Mammary epithelial cell (primary cell): ENCODE measurements at regions not wholly inside any gene's neighbourhood (a gene's known extent, or its start where the extent isn't known, plus 50 kb on each side); places are given as distances from the start of the nearest gene placed in this dataset.

Experiments used
- EZH2 ChIP-seq: IDR thresholded peaks from 2 replicates; pipeline ENCODE4 v1.6.1; 2012; ENCODE audit warnings: low read length, inconsistent platforms, borderline replicate concordance
- TF ChIP-seq, protein P1 (sequence below), 2 donors: IDR thresholded peaks in 1 of 2; conservative IDR thresholded peaks in 1 of 2; 2 replicates each; pipeline ENCODE4 v1.5.1; 2011 to 2012; ENCODE audit warnings: inconsistent platforms in 2 of 2, low read length in 2 of 2, mild to moderate bottlenecking in 2 of 2, control low read depth in 1 of 2, low read depth in 1 of 2; ENCODE audit not compliant: insufficient read depth in 1 of 2; ENCODE audit errors: extremely low read depth in 1 of 2

GRCh38 chr7:45349090-45349489, 191.5 kb downstream of the RAMP3 start:
- TF ChIP-seq EZH2 = no peak
- TF ChIP-seq, protein P1, sequence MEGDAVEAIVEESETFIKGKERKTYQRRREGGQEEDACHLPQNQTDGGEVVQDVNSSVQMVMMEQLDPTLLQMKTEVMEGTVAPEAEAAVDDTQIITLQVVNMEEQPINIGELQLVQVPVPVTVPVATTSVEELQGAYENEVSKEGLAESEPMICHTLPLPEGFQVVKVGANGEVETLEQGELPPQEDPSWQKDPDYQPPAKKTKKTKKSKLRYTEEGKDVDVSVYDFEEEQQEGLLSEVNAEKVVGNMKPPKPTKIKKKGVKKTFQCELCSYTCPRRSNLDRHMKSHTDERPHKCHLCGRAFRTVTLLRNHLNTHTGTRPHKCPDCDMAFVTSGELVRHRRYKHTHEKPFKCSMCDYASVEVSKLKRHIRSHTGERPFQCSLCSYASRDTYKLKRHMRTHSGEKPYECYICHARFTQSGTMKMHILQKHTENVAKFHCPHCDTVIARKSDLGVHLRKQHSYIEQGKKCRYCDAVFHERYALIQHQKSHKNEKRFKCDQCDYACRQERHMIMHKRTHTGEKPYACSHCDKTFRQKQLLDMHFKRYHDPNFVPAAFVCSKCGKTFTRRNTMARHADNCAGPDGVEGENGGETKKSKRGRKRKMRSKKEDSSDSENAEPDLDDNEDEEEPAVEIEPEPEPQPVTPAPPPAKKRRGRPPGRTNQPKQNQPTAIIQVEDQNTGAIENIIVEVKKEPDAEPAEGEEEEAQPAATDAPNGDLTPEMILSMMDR (conservative IDR thresholded peaks at IDR 0.05 in 1 of 2, IDR thresholded peaks at IDR 0.05 in 1 of 2; ENCODE audit: extremely low read depth in 1 of 2, insufficient read depth in 1 of 2, low read depth in 1 of 2, low read length in 2 of 2) = no peak
